DOHH2 (cell line): ENCODE measurements at regions not wholly inside any gene's neighbourhood (a gene's known extent, or its start where the extent isn't known, plus 50 kb on each side); places are given as distances from the start of the nearest gene placed in this dataset.

Source experiments
- CTCF ChIP-seq: fragments of 200-600 bp; sonication (generic); IDR thresholded peaks from one replicate; pipeline ENCODE4 v1.5.1; 2014; ENCODE audit warnings: antibody characterized with exemption, mild to moderate bottlenecking, low read depth, low read length; ENCODE audit not compliant: poor library complexity, severe bottlenecking
- EZH2phosphoT487 ChIP-seq: fragments of 200-600 bp; sonication (generic); IDR thresholded peaks from 2 replicates; pipeline ENCODE4 v1.6.1; 2017; ENCODE audit warnings: borderline replicate concordance, mild to moderate bottlenecking, antibody characterized with exemption, low read length, moderate library complexity, mixed read lengths

GRCh38 chr5:176162888-176163287 is 75.3 kb upstream of the SIMC1 start:
- TF ChIP-seq CTCF (no peak), EZH2phosphoT487 (no peak)
